Endothelial cell of umbilical vein (primary cell): ENCODE measurements at regions not wholly inside any gene's neighbourhood (a gene's known extent, or its start where the extent isn't known, plus 50 kb on each side); places are given as distances from the start of the nearest gene placed in this dataset.

Experiments
- CTCF ChIP-seq, 2 donors: IDR thresholded peaks; 1 replicate in 1 of 2; 2 replicates in 1 of 2; pipeline ENCODE4 v1.5.1; 2011; ENCODE audit warnings: low read length in 2 of 2, mild to moderate bottlenecking in 2 of 2, moderate library complexity in 2 of 2, control low read depth in 1 of 2, inconsistent platforms in 1 of 2, low read depth in 1 of 2; ENCODE audit not compliant: insufficient read depth in 1 of 2; ENCODE audit errors: extremely low read depth in 1 of 2
- EZH2 ChIP-seq: IDR thresholded peaks from 2 replicates; pipeline ENCODE4 v1.6.1; 2012; ENCODE audit warnings: borderline replicate concordance, low read depth, mild to moderate bottlenecking, moderate library complexity, low read length, inconsistent platforms; ENCODE audit not compliant: severe bottlenecking
- POLR2AphosphoS5 ChIP-seq: IDR thresholded peaks from 2 replicates; pipeline ENCODE4 v1.6.1; 2012; ENCODE audit warnings: low read depth, mild to moderate bottlenecking, control low read depth, low read length, moderate library complexity; ENCODE audit not compliant: insufficient read depth

GRCh38 chr18:5052491-5052890 lies 144.6 kb downstream of the AKAIN1 start:
- TF ChIP-seq CTCF (IDR thresholded peaks at IDR 0.05; ENCODE audit: extremely low read depth in 1 of 2, insufficient read depth in 1 of 2, low read depth in 1 of 2, low read length in 2 of 2) (no peak), EZH2 (no peak), POLR2AphosphoS5 (no peak)
